Peyer's patch (tissue), 4 donors: ENCODE measurements at regions not wholly inside any gene's neighbourhood (a gene's known extent, or its start where the extent isn't known, plus 50 kb on each side); places are given as distances from the start of the nearest gene placed in this dataset.

Source experiments
- DNase-seq, 3 donors: peaks; one replicate each; pipeline ENCODE4 v3.0.0-alpha.2; 2017 to 2019
- H3K27ac ChIP-seq, 4 donors: fragments of 200-600 bp; sonication (generic); one replicate each; pipeline ENCODE4 v1.5.1; 2016 to 2019
- H3K27me3 ChIP-seq, 2 donors: fragments of 200-600 bp; sonication (generic); one replicate each; pipeline ENCODE4 v1.5.1; 2019
- H3K36me3 ChIP-seq, 3 donors: fragments of 200-600 bp; sonication (generic); one replicate each; pipeline ENCODE4 v1.5.1; 2016 to 2019
- H3K4me1 ChIP-seq, 4 donors: fragments of 200-600 bp; sonication (generic); one replicate each; pipeline ENCODE4 v1.5.1; 2016 to 2019
- H3K4me3 ChIP-seq, 4 donors: fragments of 200-600 bp; sonication (generic); 1 replicate in 3 of 4; 2 replicates in 1 of 4; pipeline ENCODE4 v1.5.1; 2016 to 2019; ENCODE audit warnings: mild to moderate bottlenecking in 1 of 4
- H3K9me3 ChIP-seq, 4 donors: fragments of 200-600 bp; sonication (generic); one replicate each; pipeline ENCODE4 v1.5.1; 2016 to 2019; ENCODE audit warnings: mild to moderate bottlenecking in 1 of 4
- POLR2A ChIP-seq, 2 donors: fragments of 450-650 bp; IDR thresholded peaks; one replicate each; pipeline ENCODE4 v1.5.1; 2017; ENCODE audit warnings: antibody characterized with exemption in 2 of 2, mild to moderate bottlenecking in 2 of 2, moderate library complexity in 2 of 2
- TF ChIP-seq, protein P1 (sequence below), 6 experiments: fragments of 450-650 bp in 4 of 6; fragments of 200-600 bp in 2 of 6; sonication (generic) in 1 of 6; IDR thresholded peaks; one replicate each; pipeline ENCODE4 v1.5.1; 2017 to 2019; ENCODE audit warnings: antibody characterized with exemption in 6 of 6, mild to moderate bottlenecking in 3 of 6, moderate library complexity in 1 of 6

DNA sequence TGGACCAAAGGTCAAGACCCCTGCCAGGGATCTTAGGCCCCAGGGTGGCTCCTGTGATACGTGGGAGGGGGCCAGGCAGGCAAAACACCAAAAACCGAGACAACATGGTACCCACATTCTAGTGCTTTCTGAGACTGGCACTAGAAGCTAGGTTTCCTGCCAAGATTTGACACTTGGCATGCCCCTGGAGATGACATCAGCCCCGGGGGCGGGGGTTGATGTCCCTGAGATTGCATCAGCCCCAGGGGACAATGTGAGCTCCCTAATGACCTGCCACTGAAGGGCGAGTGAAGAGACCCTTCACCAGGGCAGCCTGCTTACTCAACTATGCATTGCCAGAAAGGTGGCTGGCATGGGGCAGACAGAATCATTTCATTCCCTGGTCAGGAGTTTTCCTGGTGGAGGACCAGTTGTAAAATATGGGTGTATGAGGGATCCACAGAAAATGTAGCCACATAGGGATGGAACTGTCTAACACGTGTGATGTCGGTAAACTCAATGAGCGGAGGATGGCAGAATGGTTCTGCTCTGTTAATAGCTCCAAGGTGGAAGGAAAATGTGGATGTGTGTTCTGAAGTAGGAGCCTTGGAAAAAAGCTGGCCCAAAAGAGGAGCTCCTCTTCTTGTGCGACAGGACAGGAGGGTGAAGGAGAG lies 219.7 kb downstream of the UNC5CL start:
- Histone ChIP-seq H3K27me3 (no peaks in the 10 kb centered on the region), H3K4me3 (no peak overlapping the region), H3K9me3 (no peaks in the 10 kb centered on the region), H3K4me1 (no peaks in the 10 kb centered on the region), H3K36me3 (no peaks in the 10 kb centered on the region), H3K27ac (no peak overlapping the region)
- no peak for DNase-seq
- TF ChIP-seq POLR2A (IDR thresholded peaks at IDR 0.05): no peak
- TF ChIP-seq, protein P1, sequence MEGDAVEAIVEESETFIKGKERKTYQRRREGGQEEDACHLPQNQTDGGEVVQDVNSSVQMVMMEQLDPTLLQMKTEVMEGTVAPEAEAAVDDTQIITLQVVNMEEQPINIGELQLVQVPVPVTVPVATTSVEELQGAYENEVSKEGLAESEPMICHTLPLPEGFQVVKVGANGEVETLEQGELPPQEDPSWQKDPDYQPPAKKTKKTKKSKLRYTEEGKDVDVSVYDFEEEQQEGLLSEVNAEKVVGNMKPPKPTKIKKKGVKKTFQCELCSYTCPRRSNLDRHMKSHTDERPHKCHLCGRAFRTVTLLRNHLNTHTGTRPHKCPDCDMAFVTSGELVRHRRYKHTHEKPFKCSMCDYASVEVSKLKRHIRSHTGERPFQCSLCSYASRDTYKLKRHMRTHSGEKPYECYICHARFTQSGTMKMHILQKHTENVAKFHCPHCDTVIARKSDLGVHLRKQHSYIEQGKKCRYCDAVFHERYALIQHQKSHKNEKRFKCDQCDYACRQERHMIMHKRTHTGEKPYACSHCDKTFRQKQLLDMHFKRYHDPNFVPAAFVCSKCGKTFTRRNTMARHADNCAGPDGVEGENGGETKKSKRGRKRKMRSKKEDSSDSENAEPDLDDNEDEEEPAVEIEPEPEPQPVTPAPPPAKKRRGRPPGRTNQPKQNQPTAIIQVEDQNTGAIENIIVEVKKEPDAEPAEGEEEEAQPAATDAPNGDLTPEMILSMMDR (IDR thresholded peaks at IDR 0.05): no peak

DNA sequence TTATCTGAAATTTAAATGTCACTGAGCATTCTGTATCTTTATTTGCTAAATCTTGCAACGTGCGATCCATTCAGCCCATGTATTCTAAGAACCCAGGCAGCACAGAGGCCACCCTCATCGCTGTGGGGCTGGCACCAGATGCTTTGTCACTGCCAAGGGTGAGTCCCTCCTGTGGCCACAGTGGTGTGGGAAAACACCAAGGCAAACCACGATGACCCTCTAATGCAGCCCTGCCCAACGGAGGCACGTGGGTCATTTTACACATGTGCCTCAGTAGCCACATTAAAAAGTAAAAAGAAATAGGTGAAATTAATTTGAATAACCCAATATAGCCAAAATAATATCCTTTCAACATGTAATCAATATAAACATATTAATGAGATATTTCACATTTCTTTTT lies 221.7 kb downstream of the UNC5CL start:
- H3K36me3 ChIP-seq: no peaks in the 10 kb centered on the region
- no peaks in the 10 kb centered on the region for H3K9me3 ChIP-seq
- H3K27me3 ChIP-seq: no peaks in the 10 kb centered on the region
- no peak overlapping the region for H3K4me3 ChIP-seq
- H3K27ac ChIP-seq: no peak overlapping the region
- DNase-seq: no peak
- no peaks in the 10 kb centered on the region for H3K4me1 ChIP-seq
- TF ChIP-seq POLR2A (IDR thresholded peaks at IDR 0.05): no peak
- TF ChIP-seq, protein P1 (IDR thresholded peaks at IDR 0.05): no peak

DNA sequence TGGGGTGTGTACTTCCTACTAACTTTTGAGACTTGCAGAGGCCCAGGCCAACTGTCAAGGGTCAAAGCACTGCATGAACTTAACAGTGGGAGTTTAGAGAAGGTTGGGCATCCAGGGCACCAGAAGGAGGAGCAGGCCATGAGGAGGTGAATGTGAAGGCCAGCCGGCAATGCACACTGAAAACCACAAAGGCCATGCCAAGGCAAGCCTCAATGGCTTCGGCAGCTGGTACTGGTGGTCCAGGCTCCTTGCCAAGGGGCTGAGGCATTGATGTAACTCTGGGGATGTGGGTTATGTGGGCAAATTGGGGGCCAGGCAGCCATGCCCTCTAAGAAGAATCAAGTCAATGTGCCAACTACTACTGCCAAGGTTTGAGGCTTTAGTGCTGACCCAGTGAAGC lies 222.4 kb downstream of the UNC5CL start:
- no peak overlapping the region for H3K4me3 ChIP-seq
- no peaks in the 10 kb centered on the region for H3K9me3 ChIP-seq
- TF ChIP-seq, protein P1 (IDR thresholded peaks at IDR 0.05): no peak
- no peak for TF ChIP-seq POLR2A (IDR thresholded peaks at IDR 0.05)
- H3K27me3 ChIP-seq: no peaks in the 10 kb centered on the region
- no peak overlapping the region for H3K27ac ChIP-seq
- H3K4me1 ChIP-seq: no peaks in the 10 kb centered on the region
- DNase-seq: no peak
- H3K36me3 ChIP-seq: no peaks in the 10 kb centered on the region

DNA sequence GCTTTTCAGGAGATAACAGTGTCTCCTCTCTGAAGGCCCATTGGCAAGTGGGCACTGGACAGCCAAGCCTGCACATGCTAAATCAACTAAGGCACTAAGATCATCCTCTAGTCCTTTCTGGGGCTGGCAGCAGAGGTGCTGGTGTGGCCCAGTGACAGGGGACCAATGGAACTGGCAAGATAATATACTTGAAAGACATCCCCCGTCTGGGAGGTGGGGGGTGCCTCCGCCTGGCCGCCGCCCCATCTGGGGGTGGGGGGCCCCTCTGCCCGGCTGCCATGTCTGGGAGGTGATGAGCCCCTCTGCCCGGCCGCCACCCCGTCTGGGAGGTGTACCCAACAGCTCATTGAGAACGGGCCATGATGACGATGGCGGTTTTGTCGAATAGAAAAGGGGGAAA lies 223.3 kb downstream of the UNC5CL start:
- no peaks in the 10 kb centered on the region for H3K4me1 ChIP-seq
- no peak for DNase-seq
- H3K4me3 ChIP-seq: no peak overlapping the region
- H3K27ac ChIP-seq: no peak overlapping the region
- no peaks in the 10 kb centered on the region for H3K27me3 ChIP-seq
- H3K36me3 ChIP-seq: no peaks in the 10 kb centered on the region
- TF ChIP-seq POLR2A (IDR thresholded peaks at IDR 0.05): no peak
- TF ChIP-seq, protein P1 (IDR thresholded peaks at IDR 0.05): no peak
- H3K9me3 ChIP-seq: no peaks in the 10 kb centered on the region

DNA sequence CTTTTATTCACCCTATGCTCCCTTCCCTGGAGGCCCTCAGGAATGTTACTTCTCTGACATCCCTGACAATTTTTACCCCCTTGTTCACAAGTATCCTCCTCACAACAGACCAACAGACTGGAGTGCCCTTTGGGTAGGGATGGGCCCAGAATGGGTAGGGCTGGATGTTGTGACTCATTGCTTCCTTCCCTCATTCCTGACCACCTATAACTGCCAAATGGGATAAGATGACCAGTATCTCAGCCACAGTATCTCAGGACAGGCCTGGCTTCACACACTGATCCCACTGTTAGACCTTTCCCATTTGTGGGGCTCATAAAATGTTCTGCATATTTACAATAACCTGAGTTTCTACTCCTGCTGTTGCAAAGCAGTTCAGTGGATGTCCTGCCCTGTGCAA lies 223.0 kb upstream of the LRFN2 start:
- TF ChIP-seq, protein P1 (IDR thresholded peaks at IDR 0.05): no peak
- TF ChIP-seq POLR2A (IDR thresholded peaks at IDR 0.05): no peak

DNA sequence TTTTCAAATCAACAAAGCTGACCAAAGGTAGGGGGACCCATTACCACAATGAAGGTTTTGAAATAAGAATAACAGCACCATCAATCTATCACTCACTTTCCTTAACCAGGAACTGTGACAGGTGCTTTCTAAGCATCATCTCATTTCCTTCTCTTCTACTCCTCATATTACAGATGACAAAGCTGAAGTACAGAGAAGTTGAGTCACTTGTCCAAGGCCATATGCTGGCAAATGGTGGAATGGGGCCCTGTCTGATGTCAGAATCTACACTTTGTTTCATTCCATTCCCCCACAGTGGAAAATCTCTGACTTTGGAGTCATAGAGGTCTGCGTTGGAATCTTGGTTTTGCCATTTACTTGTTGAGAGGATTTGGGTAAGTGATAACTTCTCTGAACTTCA lies 222.5 kb upstream of the LRFN2 start:
- Histone ChIP-seq H3K36me3 (no peaks in the 10 kb centered on the region), H3K4me3 (no peak overlapping the region), H3K27ac (no peak overlapping the region), H3K27me3 (no peaks in the 10 kb centered on the region), H3K9me3 (no peaks in the 10 kb centered on the region), H3K4me1 (no peaks in the 10 kb centered on the region)
- no peak for DNase-seq
- no peak for TF ChIP-seq POLR2A (IDR thresholded peaks at IDR 0.05)
- TF ChIP-seq, protein P1 (IDR thresholded peaks at IDR 0.05): no peak

More for the DNA sequence above, 223.0 kb upstream of the LRFN2 start:
- DNase-seq: no peak
- H3K36me3 ChIP-seq: no peaks in the 10 kb centered on the region
- H3K27ac ChIP-seq: no peak overlapping the region
- H3K9me3 ChIP-seq: no peaks in the 10 kb centered on the region
- H3K4me3 ChIP-seq: no peak overlapping the region
- no peaks in the 10 kb centered on the region for H3K27me3 ChIP-seq
- H3K4me1 ChIP-seq: no peaks in the 10 kb centered on the region
